Epithelial cell of proximal tubule (primary cell): ENCODE measurements at regions not wholly inside any gene's neighbourhood (a gene's known extent, or its start where the extent isn't known, plus 50 kb on each side); places are given as distances from the start of the nearest gene placed in this dataset.

ENCODE experiments used
- DNase-seq: peaks from one replicate; pipeline ENCODE4 v3.0.0-alpha.2; 2011; ENCODE audit warnings: low read depth
- H3K4me3 ChIP-seq: 2 replicates; pipeline ENCODE4 v1.5.1; 2011; ENCODE audit warnings: low read depth, mild to moderate bottlenecking, low read length
- TF ChIP-seq, protein P1 (sequence below): conservative IDR thresholded peaks from 2 replicates; pipeline ENCODE4 v1.5.1; 2012; ENCODE audit warnings: low read depth, mild to moderate bottlenecking, low read length

DNA sequence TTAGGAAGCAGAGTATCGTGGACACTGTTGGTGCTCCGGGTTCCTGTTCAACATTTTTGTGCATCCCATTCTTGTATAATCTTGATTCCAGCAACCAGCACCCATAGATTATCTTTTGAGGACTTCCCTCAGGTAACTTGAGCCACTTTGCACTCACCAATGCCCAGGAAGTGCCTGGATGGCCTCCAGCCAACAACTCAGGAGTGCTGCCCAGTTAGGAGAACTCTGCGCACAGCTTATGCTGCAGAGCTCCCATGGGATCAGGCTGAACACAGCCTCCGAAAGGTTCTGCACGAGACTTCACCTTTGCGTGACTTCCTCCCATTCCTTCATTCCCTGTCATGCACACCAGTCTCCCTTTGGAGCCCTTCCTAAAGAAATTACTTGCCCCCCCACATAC lies 64.3 kb upstream of the LRRN1 start:
- DNase-seq = no peak
- H3K4me3 ChIP-seq = no peak overlapping the region
- TF ChIP-seq, protein P1, sequence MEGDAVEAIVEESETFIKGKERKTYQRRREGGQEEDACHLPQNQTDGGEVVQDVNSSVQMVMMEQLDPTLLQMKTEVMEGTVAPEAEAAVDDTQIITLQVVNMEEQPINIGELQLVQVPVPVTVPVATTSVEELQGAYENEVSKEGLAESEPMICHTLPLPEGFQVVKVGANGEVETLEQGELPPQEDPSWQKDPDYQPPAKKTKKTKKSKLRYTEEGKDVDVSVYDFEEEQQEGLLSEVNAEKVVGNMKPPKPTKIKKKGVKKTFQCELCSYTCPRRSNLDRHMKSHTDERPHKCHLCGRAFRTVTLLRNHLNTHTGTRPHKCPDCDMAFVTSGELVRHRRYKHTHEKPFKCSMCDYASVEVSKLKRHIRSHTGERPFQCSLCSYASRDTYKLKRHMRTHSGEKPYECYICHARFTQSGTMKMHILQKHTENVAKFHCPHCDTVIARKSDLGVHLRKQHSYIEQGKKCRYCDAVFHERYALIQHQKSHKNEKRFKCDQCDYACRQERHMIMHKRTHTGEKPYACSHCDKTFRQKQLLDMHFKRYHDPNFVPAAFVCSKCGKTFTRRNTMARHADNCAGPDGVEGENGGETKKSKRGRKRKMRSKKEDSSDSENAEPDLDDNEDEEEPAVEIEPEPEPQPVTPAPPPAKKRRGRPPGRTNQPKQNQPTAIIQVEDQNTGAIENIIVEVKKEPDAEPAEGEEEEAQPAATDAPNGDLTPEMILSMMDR = no peak

- DNase-seq = no peak
- H3K4me3 ChIP-seq = no peak overlapping the region
- TF ChIP-seq, protein P1 = no peak
Observed at GRCh38 chr3:3729261-3729660, 70.0 kb upstream of the LRRN1 start.

DNA sequence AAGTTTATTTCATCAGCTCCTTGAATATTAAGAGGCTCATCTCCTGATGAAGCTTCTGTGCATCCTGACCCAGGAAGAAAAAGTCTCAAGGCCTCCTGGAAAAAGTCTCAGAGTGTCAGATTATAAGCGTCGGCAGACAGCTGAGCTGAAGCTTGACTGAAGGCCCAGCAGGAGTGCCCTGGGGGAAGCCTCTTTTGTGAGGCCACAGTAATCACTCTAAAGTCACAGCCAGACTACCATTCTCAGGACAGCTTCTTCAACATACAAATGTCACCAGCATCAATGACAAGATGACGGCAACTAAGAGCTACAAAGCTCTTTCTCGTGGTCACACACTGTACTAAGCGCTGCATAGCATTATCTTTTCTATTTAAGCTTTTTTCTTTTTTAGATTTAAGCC lies 72.7 kb upstream of the LRRN1 start:
- TF ChIP-seq, protein P1 = no peak
- H3K4me3 ChIP-seq = no peak overlapping the region
- DNase-seq = no peak

- TF ChIP-seq, protein P1 = no peak
- H3K4me3 ChIP-seq = no peak overlapping the region
- DNase-seq = no peak
Observed at GRCh38 chr3:3714572-3714971, 84.7 kb upstream of the LRRN1 start.

DNA sequence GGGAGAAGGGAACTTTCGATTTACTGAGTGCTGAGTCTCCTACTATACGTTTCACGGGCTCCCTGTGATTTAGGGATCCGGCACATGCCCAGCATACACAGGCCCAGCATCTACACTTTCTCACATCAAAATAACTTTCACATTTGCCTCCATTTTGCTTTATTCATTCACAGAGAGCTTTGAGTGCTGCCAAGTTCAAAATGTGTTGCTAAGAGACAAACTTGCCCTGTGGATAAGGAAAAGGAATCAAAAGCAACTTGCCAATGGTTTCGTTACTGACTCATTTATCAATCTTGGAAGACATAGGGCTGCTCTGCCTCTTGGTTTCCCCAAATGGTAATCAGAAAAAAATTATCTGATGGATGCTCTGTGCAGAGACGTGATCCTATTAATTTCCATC lies 86.3 kb upstream of the LRRN1 start:
- TF ChIP-seq, protein P1 = no peak
- no peak for DNase-seq
- H3K4me3 ChIP-seq = no peak overlapping the region

DNA sequence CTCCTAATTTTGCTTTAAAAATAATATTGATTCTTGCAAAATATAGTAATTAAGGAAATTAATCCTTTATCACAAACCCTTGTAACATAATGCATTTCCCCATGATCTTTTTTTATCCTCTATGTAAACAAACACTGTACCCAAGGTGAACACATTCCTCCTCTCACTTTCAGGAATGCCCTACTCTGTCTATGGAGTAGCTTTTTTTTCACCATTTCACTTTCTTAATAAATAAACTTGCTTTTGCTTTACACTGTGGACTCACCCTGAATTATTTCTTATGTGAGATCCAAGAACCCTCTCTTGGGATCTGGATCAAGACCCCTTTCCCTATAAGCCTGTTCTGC lies 90.5 kb upstream of the LRRN1 start:
- TF ChIP-seq, protein P1 = no peak
- DNase-seq = no peak
- no peak overlapping the region for H3K4me3 ChIP-seq

GRCh38 chr3:3707858-3708768 lies 91.1 kb upstream of the LRRN1 start:
- H3K4me3 ChIP-seq = no peak overlapping the region
- TF ChIP-seq, protein P1 = no peak
- no peak for DNase-seq
